Stimulated activated memory B cell treated with anti-CD40 and anti-IgM and Interleukin-4, amounts not matched to agents 10 μg/mL and 1 μg/mL and 100 μg/mL, for 72 hours (primary cell): ENCODE measurements at regions not wholly inside any gene's neighbourhood (a gene's known extent, or its start where the extent isn't known, plus 50 kb on each side); places are given as distances from the start of the nearest gene placed in this dataset.

Source experiments
- ATAC-seq: fragments of 150-1000 bp; cut with Tn5 transposase; 2 replicates; pipeline ENCODE4 v1.10.0; 2021
- H3K27ac Mint-ChIP-seq: one replicate; pipeline ENCODE4 v1.8.0; 2022; ENCODE audit warnings: mild to moderate bottlenecking, mixed read lengths
- H3K27me3 Mint-ChIP-seq: one replicate; pipeline ENCODE4 v1.8.0; 2022; ENCODE audit warnings: mixed read lengths
- H3K36me3 Mint-ChIP-seq: one replicate; pipeline ENCODE4 v1.8.0; 2022; ENCODE audit warnings: mixed read lengths
- H3K4me1 Mint-ChIP-seq: one replicate; pipeline ENCODE4 v1.8.0; 2022; ENCODE audit warnings: mixed read lengths
- H3K4me3 Mint-ChIP-seq: one replicate; pipeline ENCODE4 v1.8.0; 2022; ENCODE audit warnings: mild to moderate bottlenecking, moderate library complexity, mixed read lengths
- H3K9me3 Mint-ChIP-seq: one replicate; pipeline ENCODE4 v1.8.0; 2022; ENCODE audit warnings: mixed read lengths

DNA sequence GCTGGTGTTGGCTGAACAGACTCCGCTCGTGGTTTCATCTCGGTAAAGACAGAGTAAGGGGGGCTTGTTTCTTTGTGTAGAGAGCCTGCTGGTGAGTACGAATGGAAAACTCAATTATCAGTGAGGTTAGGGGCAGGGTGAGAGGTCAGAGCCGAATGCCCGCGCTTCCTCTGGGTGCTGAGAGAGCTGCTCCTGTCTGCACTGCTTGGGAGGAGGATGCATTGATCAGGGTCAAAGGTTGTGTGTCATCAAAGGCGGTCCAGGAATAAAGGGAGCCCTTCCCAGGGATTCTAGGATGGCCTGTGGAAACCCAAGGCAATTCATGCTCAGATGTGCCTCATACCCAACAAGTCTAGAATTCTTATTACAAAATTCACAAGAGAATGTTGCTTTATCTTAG, 143.9 kb downstream of the MYCN start:
- Mint-ChIP-seq H3K36me3 (no peaks in the 10 kb centered on the region), H3K27me3 (peaks cover 10% of the 10 kb centered on the region), H3K4me1 (no peaks in the 10 kb centered on the region), H3K9me3 (no peaks in the 10 kb centered on the region), H3K4me3 (no peak overlapping the region), H3K27ac (no peak overlapping the region)
- ATAC-seq, result no peak

DNA sequence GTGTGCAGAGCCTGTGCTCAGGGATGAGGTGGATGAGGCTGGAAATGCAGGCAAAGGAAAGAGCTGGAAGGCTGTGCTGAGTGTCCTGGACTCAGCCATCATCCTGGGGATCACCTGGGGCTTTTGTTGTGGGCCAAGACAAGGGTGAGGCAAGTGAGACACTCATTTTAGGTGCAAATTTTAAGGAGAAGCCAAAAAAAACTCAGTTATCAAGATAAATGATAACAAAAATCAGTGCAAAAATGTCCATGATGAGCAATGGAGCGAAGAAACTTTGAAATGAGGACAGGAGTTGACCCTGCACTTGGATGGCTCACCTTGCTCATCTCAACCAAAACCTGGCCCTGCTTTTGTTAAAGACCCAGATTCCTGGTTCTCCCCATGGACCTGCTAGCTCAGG, 141.9 kb downstream of the MYCN start:
- Mint-ChIP-seq H3K4me1 (no peaks in the 10 kb centered on the region), H3K36me3 (no peaks in the 10 kb centered on the region), H3K9me3 (no peaks in the 10 kb centered on the region), H3K4me3 (no peak overlapping the region), H3K27ac (no peak overlapping the region), H3K27me3 (peaks cover 10% of the 10 kb centered on the region)
- ATAC-seq, result no peak

DNA sequence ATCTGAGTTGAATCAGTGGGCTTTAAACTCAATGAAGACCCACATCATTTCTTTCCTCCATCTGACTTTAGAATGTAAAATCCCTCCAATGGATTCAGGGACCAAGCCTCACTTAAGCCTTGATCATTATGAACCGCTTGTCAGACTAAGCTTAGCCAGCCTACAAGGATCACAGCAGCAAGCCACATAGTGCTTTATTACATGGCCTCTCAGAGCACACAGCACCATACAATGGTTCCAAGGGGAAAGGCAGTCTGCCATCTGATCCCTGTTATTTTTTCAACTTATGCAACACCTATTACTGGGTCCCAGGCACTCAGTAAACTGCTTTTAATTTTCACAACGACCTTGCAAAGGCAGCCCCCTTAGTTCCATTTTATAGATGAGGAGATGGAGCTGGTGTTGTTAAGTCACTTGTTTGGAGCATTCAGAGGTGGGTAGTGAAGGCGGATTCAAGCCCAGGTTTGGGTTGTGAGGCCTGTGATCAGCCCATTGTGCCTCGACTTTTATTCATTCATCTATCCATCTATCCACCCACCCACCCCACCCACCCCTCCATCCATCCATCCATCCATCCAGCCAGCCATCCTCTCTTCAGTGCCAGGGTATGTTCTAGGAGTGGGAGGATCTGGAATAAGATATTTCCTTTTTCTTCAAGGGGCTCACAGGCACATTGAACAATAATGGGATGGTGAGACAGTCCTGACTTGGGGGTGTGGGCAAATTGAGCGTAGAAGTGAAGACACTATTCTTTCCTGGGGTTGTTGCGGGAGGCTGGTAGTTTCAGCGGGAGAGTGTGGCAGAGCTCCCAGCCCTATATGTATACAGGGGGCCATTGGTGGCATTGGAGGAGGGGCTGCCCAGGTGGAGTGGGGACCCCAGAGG, 141.2 kb downstream of the MYCN start:
- Mint-ChIP-seq H3K9me3 (no peaks in the 10 kb centered on the region), H3K27ac (no peak overlapping the region), H3K27me3 (peaks cover 10% of the 10 kb centered on the region), H3K36me3 (no peaks in the 10 kb centered on the region), H3K4me1 (no peaks in the 10 kb centered on the region), H3K4me3 (no peak overlapping the region)
- ATAC-seq, result no peak

DNA sequence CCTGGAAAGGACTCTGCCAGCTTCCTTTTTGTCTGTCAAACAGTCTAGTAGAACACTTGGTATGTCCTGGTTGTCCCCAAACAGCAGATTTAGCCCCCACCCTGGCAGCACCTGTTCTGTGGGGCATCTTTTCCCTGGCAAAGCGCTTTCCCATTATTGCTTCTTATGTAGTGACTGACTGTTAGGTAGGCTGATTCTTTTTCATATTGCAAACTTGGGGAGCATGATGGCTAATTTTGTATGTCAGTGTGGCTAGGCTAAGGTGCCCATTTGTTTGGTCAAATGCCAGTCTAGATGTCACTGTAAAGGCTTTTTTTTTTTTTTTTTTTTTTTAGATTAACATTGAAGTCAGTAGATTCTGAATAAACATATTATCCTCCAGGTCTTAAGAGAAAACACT, 140.2 kb downstream of the MYCN start:
- Mint-ChIP-seq H3K27ac (no peak overlapping the region), H3K9me3 (no peaks in the 10 kb centered on the region), H3K27me3 (peaks cover 10% of the 10 kb centered on the region), H3K4me3 (no peak overlapping the region), H3K36me3 (no peaks in the 10 kb centered on the region), H3K4me1 (no peaks in the 10 kb centered on the region)
- ATAC-seq, result no peak

DNA sequence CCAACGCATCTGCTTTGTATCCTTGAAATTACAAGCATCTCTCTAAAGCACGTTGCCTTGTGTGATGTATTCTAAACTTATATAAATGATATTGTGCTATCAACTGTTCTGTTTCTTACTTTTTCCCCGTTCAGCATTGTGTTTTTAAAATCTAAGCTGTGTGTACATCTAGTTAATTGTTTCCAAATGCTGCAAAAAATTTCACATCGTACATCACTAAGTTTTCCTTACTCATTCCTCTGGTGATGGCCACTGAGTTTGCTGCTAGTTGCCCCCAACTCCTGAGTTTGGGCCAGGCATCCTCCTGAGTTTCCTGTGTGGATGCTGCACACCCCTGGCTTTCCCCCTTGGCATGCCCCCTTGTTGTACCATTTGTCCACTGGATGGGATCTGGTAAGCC, 139.7 kb downstream of the MYCN start:
- no peak for ATAC-seq
- no peak overlapping the region for H3K4me3 Mint-ChIP-seq
- no peak overlapping the region for H3K27ac Mint-ChIP-seq
- H3K4me1 Mint-ChIP-seq, result no peaks in the 10 kb centered on the region
- H3K9me3 Mint-ChIP-seq, result no peaks in the 10 kb centered on the region
- no peaks in the 10 kb centered on the region for H3K36me3 Mint-ChIP-seq
- H3K27me3 Mint-ChIP-seq, result peaks cover 10% of the 10 kb centered on the region

DNA sequence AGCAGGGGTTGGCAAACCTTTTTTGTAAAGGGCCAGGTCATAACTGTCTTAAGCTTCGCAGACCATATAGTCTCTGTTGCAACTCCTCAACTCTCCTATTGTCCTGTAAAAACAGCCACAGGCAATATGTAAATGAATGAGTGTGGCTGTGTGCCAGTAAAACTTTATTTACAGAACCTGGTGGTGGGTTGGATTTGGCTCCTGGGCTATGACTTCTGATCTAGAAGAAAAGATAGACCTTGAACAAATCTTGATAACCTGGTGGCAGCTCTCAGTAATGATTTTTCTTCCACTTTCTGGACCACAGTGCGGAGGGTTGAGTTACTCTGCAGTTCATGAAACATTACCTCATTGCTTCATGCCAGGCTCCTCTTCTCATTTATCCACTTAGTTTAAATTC, 139.3 kb downstream of the MYCN start:
- ATAC-seq, result no peak
- Mint-ChIP-seq H3K4me1 (no peaks in the 10 kb centered on the region), H3K9me3 (no peaks in the 10 kb centered on the region), H3K27ac (no peak overlapping the region), H3K4me3 (no peak overlapping the region), H3K27me3 (peaks cover 10% of the 10 kb centered on the region), H3K36me3 (no peaks in the 10 kb centered on the region)

DNA sequence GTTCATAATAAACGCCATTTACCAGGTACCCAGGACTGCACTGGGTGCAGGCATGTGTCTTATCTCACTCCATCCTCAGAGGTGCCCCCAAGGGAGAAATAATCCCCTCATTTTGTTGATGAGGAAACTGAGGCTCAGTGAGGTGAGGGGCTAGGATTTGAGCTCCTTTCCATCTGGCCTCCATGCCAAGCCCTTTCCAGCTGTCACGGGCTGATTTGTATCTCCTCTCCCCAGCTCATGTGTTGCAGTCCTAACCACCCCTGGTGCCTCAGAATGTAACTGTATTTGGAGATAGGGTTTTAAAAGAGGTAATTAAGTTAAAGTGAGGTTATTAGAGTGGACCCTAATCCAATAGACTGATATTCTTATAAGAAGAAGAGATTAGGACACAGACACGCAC, 137.3 kb downstream of the MYCN start:
- no peaks in the 10 kb centered on the region for H3K36me3 Mint-ChIP-seq
- no peak overlapping the region for H3K4me3 Mint-ChIP-seq
- H3K4me1 Mint-ChIP-seq, result no peaks in the 10 kb centered on the region
- H3K27ac Mint-ChIP-seq, result no peak overlapping the region
- no peak for ATAC-seq
- no peaks in the 10 kb centered on the region for H3K9me3 Mint-ChIP-seq
- peaks cover 10% of the 10 kb centered on the region for H3K27me3 Mint-ChIP-seq

DNA sequence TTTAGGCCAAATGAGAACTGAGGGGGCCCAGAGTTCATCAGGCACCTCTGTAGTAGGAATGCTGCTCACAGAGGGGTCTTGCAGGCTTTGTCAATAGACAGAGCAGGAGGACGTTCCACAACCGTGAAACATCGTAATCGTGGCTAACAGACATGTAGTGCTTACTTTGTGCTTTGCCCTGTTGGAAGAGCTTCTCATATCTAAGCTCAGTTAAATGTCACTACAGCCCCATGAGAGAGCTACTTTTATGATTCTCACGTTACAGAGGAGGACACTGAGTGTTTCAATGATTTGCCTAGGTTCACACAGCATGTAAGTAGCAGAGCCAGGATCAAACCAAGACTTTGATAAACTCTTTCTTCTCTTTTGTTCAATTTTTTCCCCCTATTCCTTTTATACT, 136.6 kb downstream of the MYCN start:
- Mint-ChIP-seq H3K36me3 (no peaks in the 10 kb centered on the region), H3K9me3 (no peaks in the 10 kb centered on the region), H3K4me3 (no peak overlapping the region), H3K27me3 (peaks cover 5% of the 10 kb centered on the region), H3K4me1 (no peaks in the 10 kb centered on the region), H3K27ac (no peak overlapping the region)
- no peak for ATAC-seq

DNA sequence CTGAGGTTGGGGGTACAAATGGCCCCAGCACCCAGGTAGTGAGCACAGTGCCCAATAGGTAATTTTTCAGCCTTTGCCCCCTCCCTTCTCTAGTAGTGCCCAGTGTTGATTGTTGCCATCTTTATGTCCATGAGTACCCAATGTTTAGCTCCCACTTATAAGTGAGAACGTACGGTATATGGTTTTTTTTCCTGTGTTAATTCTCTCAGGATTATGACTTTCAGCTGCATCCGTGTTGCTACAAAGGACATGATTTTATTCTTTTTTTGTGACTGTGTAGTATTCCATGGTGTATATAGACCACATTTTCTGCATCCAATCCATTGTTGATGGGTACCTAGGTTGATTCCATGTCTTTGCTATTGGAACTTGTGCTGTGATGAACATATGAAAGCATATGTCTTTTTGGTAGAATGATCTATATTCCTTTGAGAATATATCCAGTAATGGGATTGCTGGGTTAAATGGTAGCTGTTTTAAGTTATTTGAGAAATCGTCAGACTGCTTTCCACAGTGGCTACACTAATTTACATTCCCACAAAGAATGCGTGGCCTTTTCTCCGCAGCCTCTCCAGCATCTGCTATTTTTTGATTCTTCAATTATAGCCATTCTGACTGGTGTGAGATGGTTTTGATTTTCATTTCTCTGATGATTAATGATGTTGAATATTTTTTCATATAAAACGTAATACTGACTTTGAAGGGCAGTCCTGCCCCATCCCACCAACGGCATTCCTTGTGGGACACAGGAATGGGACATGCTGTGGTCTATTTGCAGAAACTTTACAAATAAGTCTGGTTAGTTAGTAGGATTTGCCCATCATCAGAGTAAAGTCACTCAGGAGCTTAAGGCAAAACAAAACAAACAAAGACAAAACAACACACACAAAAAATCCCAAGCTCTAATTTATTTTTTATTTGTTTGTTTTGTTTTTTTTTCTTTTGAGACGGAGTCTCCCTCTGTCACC, 135.0 kb downstream of the MYCN start:
- Mint-ChIP-seq H3K4me1 (no peaks in the 10 kb centered on the region), H3K27ac (no peak overlapping the region), H3K4me3 (no peak overlapping the region), H3K27me3 (no peaks in the 10 kb centered on the region), H3K9me3 (no peaks in the 10 kb centered on the region), H3K36me3 (no peaks in the 10 kb centered on the region)
- ATAC-seq, result no peak

DNA sequence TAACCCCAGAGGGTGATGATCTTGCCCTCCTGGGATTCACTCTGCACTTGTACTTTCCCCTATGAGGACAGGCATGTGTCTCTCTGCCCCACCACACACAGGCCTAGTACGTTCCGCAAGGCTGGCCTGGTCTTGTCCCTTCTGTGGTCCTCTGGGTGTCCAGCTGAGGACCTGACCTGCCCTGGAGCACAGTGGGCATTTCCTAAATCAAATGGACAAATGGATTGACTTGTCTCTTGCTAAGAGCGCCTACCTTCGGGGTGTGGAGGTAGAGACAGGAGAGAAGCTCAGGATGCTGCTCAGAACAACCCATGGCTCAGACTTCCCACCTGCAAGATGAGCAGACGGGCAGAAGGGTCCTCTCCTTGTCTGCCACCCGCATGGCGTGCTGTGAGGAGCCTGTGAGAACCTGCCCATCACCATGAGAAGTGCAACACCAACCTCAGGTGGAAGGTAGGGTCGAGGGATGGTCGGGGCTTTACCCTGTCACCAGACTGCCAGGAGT, 133.6 kb downstream of the MYCN start:
- Mint-ChIP-seq H3K27me3 (no peaks in the 10 kb centered on the region), H3K27ac (no peak overlapping the region), H3K4me1 (no peaks in the 10 kb centered on the region), H3K36me3 (no peaks in the 10 kb centered on the region), H3K9me3 (no peaks in the 10 kb centered on the region), H3K4me3 (no peak overlapping the region)
- ATAC-seq, result no peak

DNA sequence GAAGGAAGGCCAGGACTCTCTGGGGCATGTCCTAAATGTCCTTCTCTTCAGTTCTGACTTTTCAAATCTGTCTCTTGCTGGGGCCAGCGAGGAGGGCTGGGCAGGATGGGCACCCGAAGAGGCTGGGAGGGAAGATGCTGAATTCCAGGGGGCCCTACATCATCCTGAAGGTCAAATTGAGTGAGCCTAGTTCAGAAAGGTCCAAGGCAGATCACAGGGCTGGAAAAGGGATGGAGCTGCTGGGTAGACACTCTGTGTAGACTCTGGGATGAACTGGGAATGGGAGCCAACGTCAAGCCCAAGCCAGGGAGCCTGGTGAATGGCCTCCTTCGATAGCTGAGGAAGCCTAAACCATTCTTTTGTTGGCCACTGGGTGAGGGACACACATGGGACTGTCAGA, 133.1 kb downstream of the MYCN start:
- ATAC-seq, result no peak
- Mint-ChIP-seq H3K4me3 (no peak overlapping the region), H3K9me3 (no peaks in the 10 kb centered on the region), H3K27me3 (no peaks in the 10 kb centered on the region), H3K27ac (no peak overlapping the region), H3K4me1 (no peaks in the 10 kb centered on the region), H3K36me3 (no peaks in the 10 kb centered on the region)

DNA sequence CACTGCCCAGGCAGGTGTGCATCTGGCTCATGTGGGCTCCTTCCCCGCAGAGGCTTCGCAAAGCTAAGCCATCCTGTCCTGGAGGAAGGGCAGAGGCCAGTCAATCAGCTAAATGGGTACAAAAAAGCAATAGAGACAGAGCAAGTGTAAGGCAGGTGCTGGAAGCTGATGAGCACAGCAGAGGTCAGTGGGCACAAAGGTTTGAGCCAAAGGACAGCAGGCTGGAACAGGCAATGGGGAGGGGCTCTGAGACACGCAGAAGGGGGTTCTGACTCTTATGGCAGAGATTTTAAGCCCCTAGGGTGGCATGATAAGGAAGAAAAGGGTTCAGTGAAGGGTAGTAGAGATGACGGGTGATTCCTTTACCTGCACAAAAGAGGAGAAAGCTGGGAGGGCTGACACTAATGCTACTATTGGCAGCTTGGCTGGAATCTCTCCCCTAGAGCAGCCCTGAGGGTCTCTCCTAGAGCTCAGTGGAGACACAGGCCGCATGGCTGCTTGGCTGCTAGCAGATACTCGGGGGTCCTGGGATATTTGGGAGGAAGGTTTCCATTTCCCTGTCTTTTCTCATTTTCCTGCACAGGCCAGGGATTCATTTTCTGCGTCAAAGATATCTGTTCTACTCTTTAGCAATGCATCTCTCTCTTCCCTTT, 132.4 kb downstream of the MYCN start:
- ATAC-seq, result no peak
- Mint-ChIP-seq H3K4me3 (no peak overlapping the region), H3K27ac (no peak overlapping the region), H3K27me3 (no peaks in the 10 kb centered on the region), H3K4me1 (no peaks in the 10 kb centered on the region), H3K9me3 (no peaks in the 10 kb centered on the region), H3K36me3 (no peaks in the 10 kb centered on the region)

DNA sequence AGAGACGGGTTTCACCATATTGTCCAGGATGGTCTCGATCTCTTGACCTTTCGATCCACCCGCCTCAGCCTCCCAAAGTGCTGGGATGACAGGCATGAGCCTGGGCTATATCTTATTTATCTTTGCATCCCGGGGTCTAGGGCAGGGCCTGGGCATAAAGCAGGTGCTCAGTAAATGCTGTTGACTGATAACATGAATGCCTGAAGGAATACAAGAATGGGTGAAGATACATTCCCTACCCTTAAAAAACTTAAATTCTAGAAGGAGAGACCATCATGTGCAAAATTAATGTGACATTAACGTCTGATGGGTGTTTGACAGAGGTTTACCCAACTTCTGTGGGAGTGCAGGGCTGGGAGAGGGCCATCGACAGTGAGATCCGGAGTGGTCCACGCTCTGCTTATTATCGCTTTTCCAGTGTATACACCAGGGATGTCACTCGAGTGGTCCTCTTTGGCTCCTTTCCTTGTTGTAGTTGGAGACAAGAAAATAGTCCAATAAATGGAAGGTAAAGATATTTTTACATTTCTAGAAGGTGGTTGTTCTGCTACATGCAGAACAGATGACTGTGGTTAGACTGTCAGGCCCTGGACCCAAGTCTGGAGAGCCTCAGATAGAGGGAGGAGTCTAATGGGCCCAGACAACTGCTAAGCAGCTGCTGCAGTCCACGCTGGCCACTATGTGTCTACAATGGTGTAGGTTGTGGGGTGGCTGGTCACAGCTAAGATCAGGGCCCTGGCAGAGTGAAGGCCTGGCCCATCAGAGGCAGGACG, 131.7 kb downstream of the MYCN start:
- H3K27ac Mint-ChIP-seq, result no peak overlapping the region
- ATAC-seq, result no peak
- H3K4me3 Mint-ChIP-seq, result no peak overlapping the region
- H3K36me3 Mint-ChIP-seq, result no peaks in the 10 kb centered on the region
- no peaks in the 10 kb centered on the region for H3K27me3 Mint-ChIP-seq
- H3K4me1 Mint-ChIP-seq, result no peaks in the 10 kb centered on the region
- no peaks in the 10 kb centered on the region for H3K9me3 Mint-ChIP-seq

DNA sequence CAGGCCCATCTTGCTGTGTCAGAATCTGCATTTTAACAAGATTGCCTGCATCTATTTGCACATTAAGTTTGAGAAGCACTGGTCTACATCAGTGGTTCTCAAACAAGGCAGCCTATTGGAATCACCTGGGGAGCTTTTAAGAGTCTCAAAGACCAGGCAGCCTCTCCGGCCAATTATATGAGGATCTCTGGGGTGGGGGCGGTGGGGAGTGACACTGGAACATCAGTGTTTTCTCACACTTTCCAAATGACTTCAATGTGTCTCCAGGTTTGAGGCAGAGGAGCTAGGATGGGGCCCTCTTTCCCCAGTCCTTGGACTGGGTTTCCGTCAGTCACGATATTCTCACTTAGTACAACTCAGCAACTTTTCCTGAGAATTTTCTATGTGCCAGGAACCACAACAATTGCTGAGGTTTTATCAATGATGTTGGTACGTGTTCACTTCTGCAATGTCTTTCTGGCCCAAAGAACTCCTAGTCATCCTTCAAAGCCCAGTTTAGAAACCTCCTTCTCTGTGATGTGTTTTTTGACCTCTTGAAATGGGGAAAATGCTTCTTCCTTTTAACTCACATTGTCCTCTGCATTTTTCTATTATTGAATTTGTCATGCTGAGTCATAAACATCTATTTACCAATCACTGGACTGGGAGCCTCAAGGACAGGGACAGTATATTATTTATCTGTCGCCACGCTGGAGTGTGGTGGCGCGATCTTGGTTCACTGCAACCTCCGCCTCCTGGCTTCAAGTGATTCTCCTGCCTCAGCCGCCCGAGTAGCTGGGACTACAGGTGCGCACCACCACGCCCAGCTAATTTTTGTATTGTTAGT, 130.9 kb downstream of the MYCN start:
- H3K27ac Mint-ChIP-seq, result no peak overlapping the region
- no peaks in the 10 kb centered on the region for H3K4me1 Mint-ChIP-seq
- H3K4me3 Mint-ChIP-seq, result no peak overlapping the region
- H3K27me3 Mint-ChIP-seq, result no peaks in the 10 kb centered on the region
- no peaks in the 10 kb centered on the region for H3K36me3 Mint-ChIP-seq
- H3K9me3 Mint-ChIP-seq, result no peaks in the 10 kb centered on the region
- no peak for ATAC-seq
